ENCODE measurements at regions not wholly inside any gene's neighbourhood (a gene's known extent, or its start where the extent isn't known, plus 50 kb on each side); places are given as distances from the start of the nearest gene placed in this dataset.

DNA sequence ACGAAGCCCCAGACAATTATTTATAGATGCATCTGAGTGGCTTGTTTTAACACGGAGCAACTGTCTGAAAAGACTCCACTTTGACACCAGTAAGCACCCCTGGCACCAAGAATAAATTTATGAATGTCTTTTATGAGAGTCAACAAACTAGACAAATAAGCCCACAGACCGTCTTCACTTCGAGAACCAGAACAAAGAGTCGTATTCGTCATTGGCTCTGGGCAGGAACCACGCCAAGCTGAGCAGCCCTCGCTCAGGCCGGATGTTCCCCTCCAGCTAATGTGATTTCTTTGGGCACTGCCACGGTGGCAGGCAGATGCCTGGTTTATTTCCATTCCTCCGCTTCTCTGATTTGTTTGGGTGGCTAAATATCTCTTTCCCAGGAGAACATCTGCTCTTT is 91.9 kb upstream of the STC2 start:
- H3K4me3 Mint-ChIP-seq: no peak overlapping the region
- H3K9me3 Mint-ChIP-seq: peaks cover 7% of the 10 kb centered on the region
- TF ChIP-seq CTCF (conservative IDR thresholded peaks at IDR 0.05): no peak
- DNase-seq (ENCODE audit: extremely low spot score, unreplicated experiment): no peak
- H3K27me3 Mint-ChIP-seq: no peaks in the 10 kb centered on the region
- no peaks in the 10 kb centered on the region for H3K36me3 Mint-ChIP-seq
- no peaks in the 10 kb centered on the region for H3K4me1 Mint-ChIP-seq (ENCODE audit: unreplicated experiment)
- H3K27ac Mint-ChIP-seq: no peak overlapping the region

- H3K27me3 Mint-ChIP-seq: no peaks in the 10 kb centered on the region
- no peaks in the 10 kb centered on the region for H3K4me1 Mint-ChIP-seq (ENCODE audit: unreplicated experiment)
- H3K9me3 Mint-ChIP-seq: no peaks in the 10 kb centered on the region
- no peaks in the 10 kb centered on the region for H3K36me3 Mint-ChIP-seq
- TF ChIP-seq CTCF (conservative IDR thresholded peaks at IDR 0.05): no peak
- H3K4me3 Mint-ChIP-seq: no peak overlapping the region
- no peak for DNase-seq (ENCODE audit: extremely low spot score, unreplicated experiment)
- H3K27ac Mint-ChIP-seq: no peak overlapping the region
Measured at GRCh38 chr5:173413471-173413982, 85.3 kb upstream of the STC2 start.

- Mint-ChIP-seq H3K4me1 (ENCODE audit: unreplicated experiment) (no peaks in the 10 kb centered on the region), H3K27me3 (no peaks in the 10 kb centered on the region), H3K27ac (no peak overlapping the region), H3K9me3 (no peaks in the 10 kb centered on the region), H3K4me3 (no peak overlapping the region), H3K36me3 (no peaks in the 10 kb centered on the region)
- no peak for DNase-seq (ENCODE audit: extremely low spot score, unreplicated experiment)
- no peak for TF ChIP-seq CTCF (conservative IDR thresholded peaks at IDR 0.05)
Measured at GRCh38 chr5:173412566-173412965, 84.4 kb upstream of the STC2 start.

DNA sequence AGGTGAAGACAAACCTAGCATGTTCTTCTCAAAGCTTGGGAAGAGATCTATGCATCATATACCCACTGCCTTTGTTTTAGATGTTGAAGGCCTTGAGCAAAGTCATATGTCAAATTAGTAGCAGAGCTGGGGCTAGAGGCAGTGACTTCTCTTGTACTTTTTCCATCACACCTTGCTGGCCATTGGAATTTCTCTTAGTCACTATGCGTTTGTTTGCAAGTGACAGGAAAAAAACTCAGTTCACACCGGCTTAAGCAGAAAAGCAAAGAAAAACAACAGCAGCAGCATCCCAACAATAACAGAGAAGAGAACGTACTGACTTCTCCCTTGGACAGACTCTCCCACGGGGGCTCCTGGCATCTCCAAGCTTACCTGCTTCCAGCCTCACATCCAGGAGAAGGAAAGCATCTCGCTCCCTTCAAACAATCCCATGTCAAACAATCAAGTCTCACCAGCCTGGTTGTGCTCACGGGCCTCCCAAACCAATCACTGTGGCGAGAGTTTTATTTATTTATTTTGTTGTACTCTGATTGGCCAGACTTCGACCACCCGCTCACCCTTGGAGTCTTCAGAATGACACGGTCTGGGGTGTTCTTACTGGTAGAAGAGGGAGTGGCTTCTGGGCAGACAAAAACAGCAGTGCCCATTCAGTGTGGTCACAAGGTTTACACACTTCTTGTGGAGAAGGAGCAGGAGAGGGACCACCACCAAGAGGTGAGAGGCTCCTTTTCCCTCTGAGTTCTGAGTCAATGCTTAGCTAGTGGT is 83.8 kb upstream of the STC2 start:
- no peak for DNase-seq (ENCODE audit: extremely low spot score, unreplicated experiment)
- H3K4me1 Mint-ChIP-seq (ENCODE audit: unreplicated experiment): no peaks in the 10 kb centered on the region
- no peaks in the 10 kb centered on the region for H3K27me3 Mint-ChIP-seq
- TF ChIP-seq CTCF (conservative IDR thresholded peaks at IDR 0.05): no peak
- H3K4me3 Mint-ChIP-seq: no peak overlapping the region
- no peak overlapping the region for H3K27ac Mint-ChIP-seq
- H3K36me3 Mint-ChIP-seq: no peaks in the 10 kb centered on the region
- no peaks in the 10 kb centered on the region for H3K9me3 Mint-ChIP-seq

- TF ChIP-seq CTCF (conservative IDR thresholded peaks at IDR 0.05): no peak
- no peaks in the 10 kb centered on the region for H3K27me3 Mint-ChIP-seq
- no peak overlapping the region for H3K4me3 Mint-ChIP-seq
- no peaks in the 10 kb centered on the region for H3K9me3 Mint-ChIP-seq
- no peaks in the 10 kb centered on the region for H3K4me1 Mint-ChIP-seq (ENCODE audit: unreplicated experiment)
- DNase-seq (ENCODE audit: extremely low spot score, unreplicated experiment): no peak
- H3K27ac Mint-ChIP-seq: no peak overlapping the region
- no peaks in the 10 kb centered on the region for H3K36me3 Mint-ChIP-seq
Measured at GRCh38 chr5:173410459-173411233, 82.4 kb upstream of the STC2 start.

Data from type B pancreatic cell (in vitro differentiated cells).